SK-N-SH treated with all-trans-retinoic acid at 6 μM for 48 hours (cell line): ENCODE measurements at regions not wholly inside any gene's neighbourhood (a gene's known extent, or its start where the extent isn't known, plus 50 kb on each side); places are given as distances from the start of the nearest gene placed in this dataset.

Source experiments
- ATAC-seq: fragments of 200-7000 bp; cut with Tn5 transposase; 3 replicates; pipeline ENCODE4 v1.9.1; 2020; ENCODE audit warnings: mild to moderate bottlenecking, moderate library complexity
- ARNTL ChIP-seq: fragments of 450-650 bp; formaldehyde crosslinking; IDR thresholded peaks from 2 replicates; pipeline ENCODE4 v1.5.0; 2020; ENCODE audit warnings: low read depth, mild to moderate bottlenecking, moderate library complexity, borderline replicate concordance
- BACH2 ChIP-seq: fragments of 250-450 bp; sonication (Bioruptor Pico); IDR thresholded peaks from 2 replicates; pipeline ENCODE4 v1.9.0; 2021; ENCODE audit warnings: mild to moderate bottlenecking, borderline replicate concordance
- CREB5 ChIP-seq: fragments of 250-450 bp; sonication (Bioruptor Pico); IDR thresholded peaks from 2 replicates; pipeline ENCODE4 v1.5.1; 2020; ENCODE audit warnings: low read depth, mild to moderate bottlenecking, moderate library complexity
- CSDC2 ChIP-seq: fragments of 250-450 bp; sonication (Bioruptor Pico); IDR thresholded peaks from 2 replicates; pipeline ENCODE4 v1.5.0; 2020; ENCODE audit warnings: mild to moderate bottlenecking, moderate library complexity
- CSRNP3 ChIP-seq: fragments of 250-450 bp; sonication (Bioruptor Pico); IDR thresholded peaks from 2 replicates; pipeline ENCODE4 v1.5.1; 2021; ENCODE audit warnings: mild to moderate bottlenecking, moderate library complexity
- ESRRG ChIP-seq: fragments of 250-450 bp; sonication (Bioruptor Pico); IDR thresholded peaks from 2 replicates; pipeline ENCODE4 v1.6.1; 2021; ENCODE audit warnings: mild to moderate bottlenecking
- GLIS3 ChIP-seq: fragments of 250-450 bp; sonication (Bioruptor Pico); IDR thresholded peaks from 2 replicates; pipeline ENCODE4 v1.5.0; 2020; ENCODE audit warnings: mild to moderate bottlenecking, moderate library complexity
- ISL1 ChIP-seq: fragments of 250-450 bp; sonication (Bioruptor Pico); IDR thresholded peaks from 2 replicates; pipeline ENCODE4 v2.1.2; 2022; ENCODE audit warnings: mild to moderate bottlenecking, moderate library complexity
- OSR1 ChIP-seq: fragments of 250-450 bp; sonication (Bioruptor Pico); IDR thresholded peaks from 2 replicates; pipeline ENCODE4 v1.8.0; 2022; ENCODE audit warnings: moderate library complexity, mild to moderate bottlenecking, inconsistent platforms
- PATZ1 ChIP-seq: fragments of 250-450 bp; sonication (Bioruptor Pico); IDR thresholded peaks from 2 replicates; pipeline ENCODE4 v1.8.0; 2020; ENCODE audit warnings: mild to moderate bottlenecking, moderate library complexity, borderline replicate concordance
- POU6F1 ChIP-seq: fragments of 250-450 bp; sonication (Bioruptor Pico); IDR thresholded peaks from 2 replicates; pipeline ENCODE4 v1.8.0; 2021; ENCODE audit warnings: low read depth, mild to moderate bottlenecking, moderate library complexity, borderline replicate concordance
- PPARA ChIP-seq: fragments of 250-450 bp; sonication (Bioruptor Pico); IDR thresholded peaks from 2 replicates; pipeline ENCODE4 v1.5.0; 2020; ENCODE audit warnings: mild to moderate bottlenecking, borderline replicate concordance
- RARB ChIP-seq: fragments of 250-450 bp; sonication (Bioruptor Pico); IDR thresholded peaks from 2 replicates; pipeline ENCODE4 v1.8.0; 2021; ENCODE audit warnings: mild to moderate bottlenecking, moderate library complexity
- SNAI2 ChIP-seq: fragments of 250-450 bp; sonication (Bioruptor Pico); IDR thresholded peaks from 2 replicates; pipeline ENCODE4 v1.5.0; 2020; ENCODE audit warnings: mild to moderate bottlenecking, moderate library complexity
- TOX ChIP-seq: fragments of 250-450 bp; sonication (Bioruptor Pico); IDR thresholded peaks from 2 replicates; pipeline ENCODE4 v1.8.0; 2021; ENCODE audit warnings: mild to moderate bottlenecking, moderate library complexity, borderline replicate concordance
- TSHZ2 ChIP-seq: fragments of 250-450 bp; sonication (Bioruptor Pico); IDR thresholded peaks from 2 replicates; pipeline ENCODE4 v1.5.0; 2020; ENCODE audit warnings: mild to moderate bottlenecking, moderate library complexity
- ZC3H10 ChIP-seq: fragments of 250-450 bp; sonication (Bioruptor Pico); IDR thresholded peaks from 2 replicates; pipeline ENCODE4 v1.5.1; 2021; ENCODE audit warnings: mild to moderate bottlenecking, moderate library complexity
- ZFP3 ChIP-seq: fragments of 250-450 bp; sonication (Bioruptor Pico); IDR thresholded peaks from 2 replicates; pipeline ENCODE4 v1.5.0; 2020; ENCODE audit warnings: mild to moderate bottlenecking, moderate library complexity
- ZFP30 ChIP-seq: fragments of 450-650 bp; formaldehyde crosslinking; IDR thresholded peaks from 2 replicates; pipeline ENCODE4 v1.5.0; 2022; ENCODE audit warnings: mild to moderate bottlenecking, moderate library complexity
- ZNF565 ChIP-seq: fragments of 450-650 bp; formaldehyde crosslinking; conservative IDR thresholded peaks from 2 replicates; pipeline ENCODE4 v1.5.0; 2020; ENCODE audit warnings: low read depth, mild to moderate bottlenecking, moderate library complexity
- ZNF8 ChIP-seq: fragments of 450-650 bp; formaldehyde crosslinking; IDR thresholded peaks from 2 replicates; pipeline ENCODE4 v1.5.0; 2020; ENCODE audit warnings: mild to moderate bottlenecking, moderate library complexity

GRCh38 chr1:239657291-239657690 lies 270.9 kb downstream of the CHRM3 start:
- TF ChIP-seq ZNF8 (CRISPR knock-in tag) (no peak), ZFP30 (CRISPR knock-in tag) (no peak), SNAI2 (CRISPR knock-in tag) (no peak), ESRRG (CRISPR knock-in tag) (no peak), ZNF565 (no peak), CSDC2 (no peak), GLIS3 (CRISPR knock-in tag) (no peak), ZFP3 (CRISPR knock-in tag) (no peak), RARB (CRISPR knock-in tag) (no peak), CSRNP3 (no peak), OSR1 (CRISPR knock-in tag) (no peak)
- peak; percentile 50; the same call in 2 of the 3 replicates for ATAC-seq

GRCh38 chr1:239662950-239663349 lies 276.6 kb downstream of the CHRM3 start:
- ATAC-seq: no peak
- TF ChIP-seq OSR1 (CRISPR knock-in tag): no peak
- TF ChIP-seq CREB5 (CRISPR knock-in tag): no peak
- no peak for TF ChIP-seq ISL1 (CRISPR knock-in tag)
- no peak for TF ChIP-seq RARB (CRISPR knock-in tag)
- no peak for TF ChIP-seq TOX (CRISPR knock-in tag)
- TF ChIP-seq ZFP30 (CRISPR knock-in tag): no peak

- TF ChIP-seq GLIS3 (CRISPR knock-in tag) (no peak), ZC3H10 (CRISPR knock-in tag) (no peak), POU6F1 (CRISPR knock-in tag) (no peak), SNAI2 (CRISPR knock-in tag) (no peak), ESRRG (CRISPR knock-in tag) (no peak), ARNTL (CRISPR knock-in tag) (no peak), TOX (CRISPR knock-in tag) (no peak), ISL1 (CRISPR knock-in tag) (no peak), BACH2 (CRISPR knock-in tag) (no peak), PPARA (no peak), TSHZ2 (CRISPR knock-in tag) (no peak), CREB5 (CRISPR knock-in tag) (no peak), ZFP30 (CRISPR knock-in tag) (no peak), PATZ1 (CRISPR knock-in tag) (no peak)
- no peak for ATAC-seq
Observed at GRCh38 chr1:239672256-239672655, 285.9 kb downstream of the CHRM3 start.
